Panc1 (cell line): ENCODE measurements at regions not wholly inside any gene's neighbourhood (a gene's known extent, or its start where the extent isn't known, plus 50 kb on each side); places are given as distances from the start of the nearest gene placed in this dataset.

ENCODE experiments used
- ATAC-seq: fragments of 200-7000 bp; cut with Tn5 transposase; 2 replicates; pipeline ENCODE4 v1.9.1; 2020; ENCODE audit warnings: mild to moderate bottlenecking, moderate library complexity
- BruUV-seq: library from RNA; stranded (reverse); fragments of 400-500 nt; replicated peaks from 2 replicates; lab custom pipeline; 2021; lab: Mats Ljungman, UMichigan
- CTCF ChIA-PET: fragments of 300-600 bp; sonication (Branson Sonifier 250); formaldehyde crosslinking; loops from one replicate; lab custom pipeline; 2022; ENCODE audit warnings: antibody characterized with exemption; lab: Charles Lee
- POLR2A ChIA-PET: fragments of 300-600 bp; sonication (Branson Sonifier 250); formaldehyde crosslinking; loops from one replicate; lab custom pipeline; 2022; ENCODE audit warnings: antibody characterized with exemption; lab: Charles Lee
- DNase-seq: peaks from one replicate; pipeline ENCODE4 v3.0.0-alpha.2; 2010; ENCODE audit warnings: low read depth, low spot score
- H3K27ac ChIP-seq: 2 replicates; pipeline ENCODE4 v1.5.1; 2011; ENCODE audit warnings: mild to moderate bottlenecking, low read length, inconsistent platforms
- H3K27me3 ChIP-seq: fragments of 200-500 bp; sonication (Bioruptor generic); 2 replicates; pipeline ENCODE4 v1.6.0; 2014; ENCODE audit warnings: low read length, inconsistent platforms; ENCODE audit not compliant: control insufficient read depth, insufficient read depth
- H3K36me3 ChIP-seq: fragments of 200-500 bp; sonication (Bioruptor generic); 2 replicates; pipeline ENCODE4 v1.5.1; 2014; ENCODE audit warnings: inconsistent platforms, mild to moderate bottlenecking, low read length, moderate library complexity; ENCODE audit not compliant: control insufficient read depth, insufficient read depth
- H3K4me1 ChIP-seq: 2 replicates; pipeline ENCODE4 v1.5.1; 2011; ENCODE audit warnings: inconsistent platforms, mild to moderate bottlenecking, low read length, moderate library complexity; ENCODE audit not compliant: control insufficient read depth, insufficient read depth
- H3K4me3 ChIP-seq, 2 experiments: 2 replicates each; pipeline ENCODE4 v1.5.1; 2011 to 2012; ENCODE audit warnings: low read depth in 2 of 2, low read length in 2 of 2, mild to moderate bottlenecking in 2 of 2, inconsistent platforms in 1 of 2, moderate library complexity in 1 of 2
- H3K9me3 ChIP-seq: fragments of 200-500 bp; sonication (Bioruptor generic); 2 replicates; pipeline ENCODE4 v1.5.1; 2014; ENCODE audit warnings: low read depth, mild to moderate bottlenecking, inconsistent platforms, low read length, moderate library complexity; ENCODE audit not compliant: control insufficient read depth, insufficient read depth
- POLR2AphosphoS5 ChIP-seq: IDR thresholded peaks from 2 replicates; pipeline ENCODE4 v1.6.1; 2012; ENCODE audit warnings: mild to moderate bottlenecking, low read depth, low read length, moderate library complexity
- SIN3A ChIP-seq: IDR thresholded peaks from 2 replicates; pipeline ENCODE4 v1.6.1; 2012; ENCODE audit warnings: low read depth, mild to moderate bottlenecking, low read length, moderate library complexity, borderline replicate concordance; ENCODE audit not compliant: insufficient read depth
- TCF7L2 ChIP-seq: IDR thresholded peaks from 2 replicates; pipeline ENCODE4 v1.6.1; 2011; ENCODE audit warnings: mild to moderate bottlenecking, low read depth, low read length, inconsistent platforms
- in situ Hi-C: cut with HindIII; loops from 2 replicates; pipeline ENCODE4 v1.10.0; 2016; ENCODE audit warnings: low sequenced_read_pairs, low pct_unique_long_range_greater_than_20kb
- intact Hi-C: fragments of 100-400 bp; cut with micrococcal nuclease; formaldehyde crosslinking; loops from one replicate; pipeline ENCODE4 v1.10.0; 2022; ENCODE audit not compliant: unreplicated experiment
- TF ChIP-seq, protein P1 (sequence below), 2 experiments: IDR thresholded peaks; 2 replicates each; pipeline ENCODE4 v1.6.1; 2011 to 2012; ENCODE audit warnings: low read depth in 2 of 2, control low read depth in 1 of 2, low read length in 1 of 2, mild to moderate bottlenecking in 1 of 2, moderate library complexity in 1 of 2; ENCODE audit not compliant: insufficient read depth in 1 of 2
- TF ChIP-seq, protein P2 (sequence below): fragments of 450-650 bp; IDR thresholded peaks from 2 replicates; pipeline ENCODE4 v1.5.1; 2017; ENCODE audit warnings: mild to moderate bottlenecking

DNA sequence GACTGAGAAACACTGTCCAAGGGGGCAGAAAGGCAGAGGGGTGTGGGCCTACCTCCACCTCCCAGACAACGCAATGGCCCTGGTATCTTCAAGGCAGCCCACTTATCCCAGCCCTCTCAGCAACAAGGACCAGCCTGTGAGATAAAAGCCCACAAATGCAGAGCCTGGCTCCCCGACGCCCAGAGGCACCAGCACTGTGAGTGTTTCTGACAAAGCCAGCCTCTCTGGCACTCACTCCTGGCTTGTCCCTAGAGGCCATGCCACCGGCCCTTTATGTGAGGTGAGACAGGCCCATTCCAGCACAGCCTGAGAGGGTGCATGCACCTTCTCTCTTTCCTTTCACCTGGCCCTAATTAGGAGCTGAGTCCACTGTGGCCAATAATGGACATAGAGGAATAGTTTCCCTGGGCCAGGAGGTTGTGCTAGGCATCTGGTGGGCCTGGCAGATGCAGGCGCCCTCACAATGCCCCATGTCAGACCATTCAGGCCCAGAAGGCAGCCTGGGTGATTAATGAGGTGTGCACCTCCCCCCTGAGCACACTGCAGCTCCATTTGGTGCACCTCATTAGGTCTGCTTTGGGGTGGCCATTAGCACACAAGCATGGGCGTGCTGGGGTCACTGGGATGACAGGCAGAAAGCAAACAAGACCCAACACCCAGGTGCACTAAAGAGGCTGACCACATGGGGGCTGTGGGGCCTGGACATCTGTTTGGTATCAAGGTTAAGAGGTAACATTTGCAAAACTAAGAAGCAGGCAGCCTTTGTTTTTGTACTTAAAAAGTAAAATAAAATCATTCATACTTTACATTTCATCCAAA, 176.0 kb downstream of the MED10 start:
- H3K27me3 ChIP-seq: peaks cover 6% of the 10 kb centered on the region; the same call in 1 of the 2 replicates
- no peaks in the 10 kb centered on the region for H3K9me3 ChIP-seq
- DNase-seq (no peak), ATAC-seq (peak; percentile 42; the same call in 1 of the 2 replicates)
- intact Hi-C loops: no loop called here
- in situ Hi-C loops: no loop called here
- H3K4me1 ChIP-seq: no peaks in the 10 kb centered on the region
- no peak overlapping the region for H3K27ac ChIP-seq
- ChIA-PET CTCF (no interaction called here), POLR2A (no interaction called here)
- no peaks in the 10 kb centered on the region for H3K36me3 ChIP-seq
- no peak overlapping the region for H3K4me3 ChIP-seq
- BruUV-seq: no TSS peak
- TF ChIP-seq TCF7L2: no peak
- TF ChIP-seq, protein P1, sequence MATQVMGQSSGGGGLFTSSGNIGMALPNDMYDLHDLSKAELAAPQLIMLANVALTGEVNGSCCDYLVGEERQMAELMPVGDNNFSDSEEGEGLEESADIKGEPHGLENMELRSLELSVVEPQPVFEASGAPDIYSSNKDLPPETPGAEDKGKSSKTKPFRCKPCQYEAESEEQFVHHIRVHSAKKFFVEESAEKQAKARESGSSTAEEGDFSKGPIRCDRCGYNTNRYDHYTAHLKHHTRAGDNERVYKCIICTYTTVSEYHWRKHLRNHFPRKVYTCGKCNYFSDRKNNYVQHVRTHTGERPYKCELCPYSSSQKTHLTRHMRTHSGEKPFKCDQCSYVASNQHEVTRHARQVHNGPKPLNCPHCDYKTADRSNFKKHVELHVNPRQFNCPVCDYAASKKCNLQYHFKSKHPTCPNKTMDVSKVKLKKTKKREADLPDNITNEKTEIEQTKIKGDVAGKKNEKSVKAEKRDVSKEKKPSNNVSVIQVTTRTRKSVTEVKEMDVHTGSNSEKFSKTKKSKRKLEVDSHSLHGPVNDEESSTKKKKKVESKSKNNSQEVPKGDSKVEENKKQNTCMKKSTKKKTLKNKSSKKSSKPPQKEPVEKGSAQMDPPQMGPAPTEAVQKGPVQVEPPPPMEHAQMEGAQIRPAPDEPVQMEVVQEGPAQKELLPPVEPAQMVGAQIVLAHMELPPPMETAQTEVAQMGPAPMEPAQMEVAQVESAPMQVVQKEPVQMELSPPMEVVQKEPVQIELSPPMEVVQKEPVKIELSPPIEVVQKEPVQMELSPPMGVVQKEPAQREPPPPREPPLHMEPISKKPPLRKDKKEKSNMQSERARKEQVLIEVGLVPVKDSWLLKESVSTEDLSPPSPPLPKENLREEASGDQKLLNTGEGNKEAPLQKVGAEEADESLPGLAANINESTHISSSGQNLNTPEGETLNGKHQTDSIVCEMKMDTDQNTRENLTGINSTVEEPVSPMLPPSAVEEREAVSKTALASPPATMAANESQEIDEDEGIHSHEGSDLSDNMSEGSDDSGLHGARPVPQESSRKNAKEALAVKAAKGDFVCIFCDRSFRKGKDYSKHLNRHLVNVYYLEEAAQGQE (IDR thresholded peaks at IDR 0.05; ENCODE audit: insufficient read depth in 1 of 2, low read depth in 2 of 2, low read length in 1 of 2): no peak
- no peak for TF ChIP-seq POLR2AphosphoS5
- TF ChIP-seq, protein P2, sequence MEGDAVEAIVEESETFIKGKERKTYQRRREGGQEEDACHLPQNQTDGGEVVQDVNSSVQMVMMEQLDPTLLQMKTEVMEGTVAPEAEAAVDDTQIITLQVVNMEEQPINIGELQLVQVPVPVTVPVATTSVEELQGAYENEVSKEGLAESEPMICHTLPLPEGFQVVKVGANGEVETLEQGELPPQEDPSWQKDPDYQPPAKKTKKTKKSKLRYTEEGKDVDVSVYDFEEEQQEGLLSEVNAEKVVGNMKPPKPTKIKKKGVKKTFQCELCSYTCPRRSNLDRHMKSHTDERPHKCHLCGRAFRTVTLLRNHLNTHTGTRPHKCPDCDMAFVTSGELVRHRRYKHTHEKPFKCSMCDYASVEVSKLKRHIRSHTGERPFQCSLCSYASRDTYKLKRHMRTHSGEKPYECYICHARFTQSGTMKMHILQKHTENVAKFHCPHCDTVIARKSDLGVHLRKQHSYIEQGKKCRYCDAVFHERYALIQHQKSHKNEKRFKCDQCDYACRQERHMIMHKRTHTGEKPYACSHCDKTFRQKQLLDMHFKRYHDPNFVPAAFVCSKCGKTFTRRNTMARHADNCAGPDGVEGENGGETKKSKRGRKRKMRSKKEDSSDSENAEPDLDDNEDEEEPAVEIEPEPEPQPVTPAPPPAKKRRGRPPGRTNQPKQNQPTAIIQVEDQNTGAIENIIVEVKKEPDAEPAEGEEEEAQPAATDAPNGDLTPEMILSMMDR: 0 out of 2 replicates have a peak, but pooled peaks have one; percentile 5
- TF ChIP-seq SIN3A: no peak

DNA sequence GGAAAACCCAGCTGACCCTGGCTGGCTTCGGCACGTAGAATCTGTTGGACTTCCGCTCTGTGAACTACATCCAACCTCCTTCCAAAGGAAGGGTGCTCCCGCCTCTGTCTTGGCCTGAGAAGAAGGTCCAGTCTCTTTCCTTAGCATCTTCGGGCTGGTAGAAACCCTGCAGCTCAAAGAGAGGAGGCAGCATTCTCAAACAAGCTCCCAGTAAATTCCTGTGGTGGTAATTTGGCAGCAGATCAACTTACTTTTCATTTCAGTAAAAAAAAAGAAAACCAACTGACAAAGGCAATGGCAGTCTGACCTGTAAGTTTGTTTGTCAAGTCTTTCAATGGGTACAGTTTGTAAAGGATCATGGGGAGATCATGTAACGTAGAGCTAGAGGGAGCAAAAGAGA, 176.7 kb downstream of the MED10 start:
- no peaks in the 10 kb centered on the region for H3K9me3 ChIP-seq
- intact Hi-C loops: no loop called here
- DNase-seq: no peak
- H3K4me3 ChIP-seq: no peak overlapping the region
- H3K27me3 ChIP-seq: peaks cover 6% of the 10 kb centered on the region; the same call in 1 of the 2 replicates
- in situ Hi-C loops: no loop called here
- ChIA-PET POLR2A (no interaction called here), CTCF (no interaction called here)
- ATAC-seq: no peak
- no peak for TF ChIP-seq POLR2AphosphoS5
- TF ChIP-seq, protein P1 (IDR thresholded peaks at IDR 0.05; ENCODE audit: insufficient read depth in 1 of 2, low read depth in 2 of 2, low read length in 1 of 2): no peak
- no peak for TF ChIP-seq SIN3A
- TF ChIP-seq, protein P2: no peak
- no peak for TF ChIP-seq TCF7L2
- BruUV-seq: no TSS peak
- H3K4me1 ChIP-seq: no peaks in the 10 kb centered on the region
- H3K36me3 ChIP-seq: no peaks in the 10 kb centered on the region
- H3K27ac ChIP-seq: no peak overlapping the region
